Daoy (cell line): ENCODE measurements at regions not wholly inside any gene's neighbourhood (a gene's known extent, or its start where the extent isn't known, plus 50 kb on each side); places are given as distances from the start of the nearest gene placed in this dataset.

Source experiments
- DNase-seq: peaks from one replicate; pipeline ENCODE4 v3.0.0-alpha.2; 2015; ENCODE audit warnings: low read depth

DNA sequence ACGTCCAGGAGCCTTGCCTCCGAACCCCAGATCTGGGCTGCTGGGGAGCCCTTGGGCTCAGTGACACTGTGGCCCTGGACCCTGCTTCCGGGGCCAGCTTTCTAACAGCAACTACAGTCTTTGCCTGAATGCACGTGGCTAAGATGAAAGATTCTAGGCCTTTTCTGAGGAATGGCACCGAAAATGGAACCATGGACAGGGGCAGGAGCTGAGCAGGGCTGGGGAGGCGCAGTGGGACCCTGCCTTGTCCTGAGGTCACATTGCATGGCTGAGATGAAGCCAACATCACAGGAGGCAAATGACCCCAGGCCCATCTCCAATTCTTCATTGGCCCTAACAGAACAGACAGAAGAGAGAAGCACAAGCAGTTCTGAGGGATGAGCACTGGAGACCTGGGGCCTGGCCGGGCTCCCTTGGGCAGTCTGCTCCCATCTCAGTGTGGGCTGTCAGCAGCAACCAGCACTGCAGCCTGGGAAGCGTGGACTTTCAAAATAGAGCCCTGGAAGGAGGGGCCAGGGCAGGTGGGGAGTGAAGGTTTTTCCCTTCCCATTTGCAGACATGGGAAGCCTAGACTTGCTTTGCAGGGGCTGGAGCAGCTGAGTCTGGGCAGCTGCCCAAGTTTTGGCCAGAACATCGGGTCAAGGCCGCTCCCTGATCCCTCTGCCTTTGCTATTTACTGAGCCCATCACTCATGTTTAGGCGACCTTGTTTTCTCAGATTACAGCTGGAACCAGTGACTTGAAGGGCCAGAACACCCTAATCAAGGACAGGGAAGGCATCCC, 114.4 kb upstream of the TCERG1L start:
- DNase-seq: no peak

DNA sequence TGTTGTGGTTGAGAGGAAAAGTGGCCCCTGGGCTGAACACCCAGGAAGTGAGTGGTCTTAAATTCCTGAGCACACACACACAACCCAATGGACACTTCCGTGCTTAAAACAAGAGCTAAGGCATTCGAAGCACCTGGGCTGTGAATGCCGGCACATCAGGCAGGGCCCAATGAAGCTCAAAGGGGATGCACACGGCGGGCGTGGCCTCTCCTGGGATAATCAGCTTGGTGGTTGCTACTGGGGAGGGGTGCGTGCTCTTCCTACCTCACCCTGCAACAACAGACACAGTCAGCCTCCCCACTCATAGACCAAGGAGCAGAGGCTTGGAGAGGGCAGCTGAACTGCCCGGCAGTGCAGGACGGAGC, 115.0 kb upstream of the TCERG1L start:
- DNase-seq: no peak

DNA sequence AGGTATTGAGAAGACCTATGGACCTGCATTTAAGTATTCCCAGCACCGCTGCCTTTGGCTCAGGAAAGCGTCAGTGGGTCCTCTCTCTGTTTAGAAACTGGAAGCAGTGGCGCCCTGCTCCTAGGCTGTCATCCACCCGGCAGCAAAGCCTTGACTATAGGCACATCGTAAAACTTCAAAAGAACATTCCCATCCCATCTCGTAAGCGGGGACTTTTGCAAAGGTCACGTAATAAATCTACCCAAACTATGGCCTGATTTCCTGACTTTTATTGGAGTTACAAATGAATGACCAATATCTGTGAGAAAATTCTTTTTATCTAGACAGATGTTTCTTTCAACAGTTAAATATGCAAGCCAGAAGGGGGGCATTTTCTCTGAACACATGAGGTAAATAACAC, 115.8 kb upstream of the TCERG1L start:
- DNase-seq: no peak

DNA sequence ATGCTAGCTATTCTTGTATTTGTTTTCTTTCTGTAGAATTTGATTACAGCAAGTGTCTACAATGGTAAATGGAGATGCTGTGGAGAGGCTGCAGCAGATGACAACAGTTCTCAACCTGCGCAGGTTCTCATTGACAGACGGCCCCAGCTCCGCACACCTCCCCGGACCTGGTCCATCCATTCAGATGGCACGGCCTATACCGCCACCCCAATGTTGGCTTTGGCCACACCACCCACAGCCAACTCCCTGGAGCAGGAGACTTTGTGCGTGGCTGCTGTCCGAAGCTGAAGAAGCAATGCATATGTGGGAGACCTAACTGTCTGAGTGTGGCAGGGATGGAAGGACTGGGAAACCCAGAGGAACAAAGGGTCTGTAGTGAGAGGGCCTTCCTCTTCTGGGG, 116.4 kb upstream of the TCERG1L start:
- DNase-seq: no peak

DNA sequence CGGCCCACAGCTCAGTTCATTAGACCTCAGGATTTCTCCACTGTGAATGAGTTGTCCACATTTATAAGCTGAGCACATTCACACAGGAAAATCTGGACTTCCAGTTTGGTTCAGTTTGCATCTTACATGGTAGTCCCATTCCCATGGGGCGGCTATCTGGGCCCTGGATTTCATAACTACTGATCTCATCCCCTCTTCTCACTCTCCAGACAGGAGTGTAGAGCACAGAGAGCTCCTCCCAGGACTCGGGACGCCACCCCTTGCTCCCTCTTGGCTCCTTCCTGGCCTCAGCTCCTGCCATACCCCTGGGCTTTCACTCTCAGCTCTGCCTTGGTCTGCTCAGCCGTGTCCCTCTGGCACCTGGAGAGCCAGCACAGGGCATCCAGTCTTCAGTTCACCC, 117.6 kb upstream of the TCERG1L start:
- no peak for DNase-seq

DNA sequence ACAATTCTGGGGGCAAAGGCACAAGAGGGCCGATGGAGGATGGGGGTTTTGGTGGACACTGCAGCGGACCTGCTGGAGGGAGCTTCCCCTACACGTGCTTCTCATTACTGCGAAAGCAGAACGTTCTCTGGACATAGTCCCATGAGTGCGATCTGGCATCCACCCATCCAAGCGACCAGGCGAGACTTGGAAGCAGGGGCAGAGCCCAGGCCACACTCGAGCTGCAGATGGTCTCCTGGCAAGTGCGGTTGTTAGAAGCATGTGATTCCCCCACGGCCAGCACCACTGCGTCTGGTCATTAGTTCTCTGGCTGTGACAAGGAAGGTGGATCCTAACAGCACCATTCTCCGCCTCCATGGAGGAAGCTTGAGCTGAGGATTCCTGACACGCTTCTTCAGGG, 118.4 kb upstream of the TCERG1L start:
- no peak for DNase-seq

DNA sequence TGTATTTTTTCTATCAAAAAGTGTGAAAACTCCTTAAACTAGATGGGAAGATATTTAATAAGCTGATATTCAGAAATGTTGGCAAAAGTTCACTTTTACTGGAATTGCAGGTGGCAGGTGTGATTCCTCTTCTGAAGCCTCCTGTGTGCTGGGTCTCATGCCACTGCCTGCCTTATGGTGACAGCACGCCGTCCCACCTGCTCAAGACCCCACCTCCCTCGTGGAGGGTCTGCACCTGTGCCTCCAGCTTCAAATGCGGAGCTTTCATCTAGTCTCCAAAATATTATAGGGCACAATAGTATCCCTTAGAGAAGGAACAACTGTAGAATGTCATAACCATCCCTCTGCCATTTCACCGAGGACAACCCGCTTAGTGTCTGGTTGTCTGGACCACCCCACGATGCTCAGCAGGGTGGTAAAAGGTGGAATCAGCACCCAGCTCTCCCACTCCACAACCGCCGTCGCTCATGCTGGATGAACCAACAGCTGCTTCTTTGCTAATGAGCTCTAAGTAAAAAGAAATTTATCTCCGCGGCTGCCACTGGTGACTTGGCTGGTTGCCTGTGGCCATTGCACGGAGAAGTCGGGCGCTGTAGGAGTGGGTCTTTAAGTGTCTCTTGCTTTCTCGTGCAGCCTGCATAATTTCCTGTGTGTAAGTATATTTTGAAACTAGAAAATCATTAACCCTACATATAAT, 119.3 kb upstream of the TCERG1L start:
- no peak for DNase-seq

DNA sequence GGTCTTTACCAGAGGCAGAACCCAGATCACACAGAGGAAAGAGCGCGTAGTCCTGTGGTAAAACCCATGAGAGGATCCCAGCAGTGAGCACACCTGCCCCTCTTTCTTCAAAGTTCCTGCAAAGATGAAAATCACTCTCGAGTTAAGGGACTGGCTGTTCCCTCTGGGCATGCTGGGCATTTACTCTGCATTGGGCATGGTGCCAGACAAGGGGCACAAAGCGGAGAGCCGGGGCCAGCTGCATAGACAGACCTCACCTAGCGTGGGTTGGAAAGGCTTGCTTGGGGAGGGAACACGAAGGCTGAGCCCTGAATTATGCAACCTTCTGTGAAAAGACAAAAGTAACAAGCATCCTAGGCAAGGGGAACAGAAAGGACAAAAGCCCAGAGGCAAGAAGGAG, 120.0 kb upstream of the TCERG1L start:
- DNase-seq: no peak

DNA sequence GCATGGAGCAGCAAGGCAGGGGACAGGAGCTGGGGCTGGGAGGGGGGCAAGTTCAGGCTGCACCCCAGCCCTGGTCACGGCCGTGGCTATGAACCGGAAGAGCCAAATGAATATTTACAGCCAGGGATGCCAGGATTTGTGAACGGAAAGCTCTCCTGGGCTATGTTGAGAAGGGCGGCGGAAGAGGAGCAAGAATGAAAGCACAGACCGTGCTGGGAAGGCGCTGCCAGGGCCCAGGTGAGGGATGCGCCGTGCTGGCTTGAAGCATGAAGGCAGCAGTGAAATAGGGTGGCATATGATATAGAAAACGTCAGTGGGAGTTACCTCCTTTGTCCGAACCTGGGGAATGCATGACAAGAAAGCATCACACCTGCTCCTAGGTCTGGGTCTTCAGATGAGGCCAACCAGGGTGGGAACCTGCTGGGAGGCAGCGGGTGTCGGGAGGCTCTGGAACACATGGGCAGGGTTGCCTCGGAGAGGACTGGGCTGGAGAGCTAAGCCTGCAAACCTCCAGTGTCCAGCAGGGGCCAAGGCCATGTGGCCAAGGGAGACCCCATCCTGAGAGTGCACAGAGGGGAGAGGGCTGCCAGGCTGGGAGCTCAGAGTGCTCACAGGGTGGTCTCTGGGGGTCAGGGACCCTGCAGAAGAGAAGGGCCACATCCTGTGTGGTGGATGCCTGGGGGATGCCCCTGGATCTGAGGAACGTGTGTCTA, 120.6 kb upstream of the TCERG1L start:
- DNase-seq: no peak

DNA sequence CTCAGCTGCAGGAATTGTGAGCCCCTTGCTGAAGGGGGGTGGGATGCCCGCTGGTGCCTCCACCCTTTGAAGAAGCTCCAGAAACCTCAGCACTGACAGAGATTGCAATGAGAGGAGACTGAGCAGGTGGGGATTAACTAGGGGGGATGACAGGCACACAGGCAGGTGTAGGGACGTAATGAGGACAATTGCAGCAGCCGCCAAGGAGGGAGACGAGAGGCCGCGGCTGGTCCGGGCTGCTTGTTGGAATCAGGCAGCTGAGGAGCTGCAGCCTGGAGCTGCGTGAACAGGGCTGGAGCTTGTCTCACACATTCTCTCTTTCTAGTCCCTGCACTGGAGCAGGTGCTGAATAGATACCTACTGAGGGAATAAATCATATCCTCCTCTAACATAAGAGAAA, 122.0 kb upstream of the TCERG1L start:
- DNase-seq: no peak

DNA sequence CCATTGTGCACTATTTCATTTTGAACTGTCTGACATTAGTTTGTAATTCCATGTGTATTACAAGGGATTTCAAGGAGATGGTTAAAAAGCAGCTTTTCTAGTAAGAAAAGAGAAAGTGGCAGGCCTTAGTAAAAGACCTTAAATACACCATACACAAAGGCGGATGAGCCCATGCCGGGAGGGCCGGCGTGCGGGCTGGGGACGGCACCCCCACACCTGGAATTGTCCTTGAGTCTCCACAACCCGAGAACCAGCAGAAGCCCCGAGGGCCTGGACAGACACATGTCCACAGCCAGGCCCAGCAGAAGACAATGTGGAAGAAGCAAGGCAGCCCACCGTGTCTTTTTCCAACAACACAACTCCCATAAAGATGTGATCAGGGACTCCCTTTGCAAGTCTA, 123.7 kb upstream of the TCERG1L start:
- no peak for DNase-seq

DNA sequence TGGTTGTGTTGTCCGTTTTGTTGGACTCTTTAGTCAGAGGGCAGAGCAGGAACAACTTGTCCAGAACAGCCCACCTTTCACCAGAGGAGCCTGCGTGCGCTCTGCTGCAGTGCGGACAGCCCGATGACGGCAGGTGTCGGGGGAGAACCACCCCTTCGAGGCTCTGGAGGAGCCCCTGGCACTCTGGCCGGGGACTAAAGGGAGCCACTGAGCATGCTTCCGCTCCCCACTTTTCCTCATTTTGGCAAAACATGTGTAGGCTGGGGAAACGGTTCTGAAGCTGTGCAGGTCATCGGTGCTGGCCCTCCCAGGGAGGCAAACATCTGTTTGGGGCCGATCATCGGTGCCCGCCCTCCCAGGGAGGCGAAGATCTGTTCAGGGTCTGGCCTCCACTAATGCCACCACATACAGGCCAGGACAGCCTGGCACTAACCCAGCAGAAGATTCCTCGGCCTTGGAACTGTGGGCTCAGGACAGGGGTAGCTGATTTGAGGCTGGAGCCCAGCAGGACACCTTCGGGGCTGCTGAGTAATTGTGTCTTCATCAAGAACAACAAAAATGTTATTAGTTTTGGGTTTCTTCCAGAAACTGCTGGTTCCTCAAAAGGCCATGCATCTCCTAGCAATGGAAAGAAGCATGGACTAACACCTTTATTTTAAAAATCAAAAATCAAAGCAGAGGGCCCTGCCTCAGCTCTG, 124.4 kb upstream of the TCERG1L start:
- peak; percentile 70 for DNase-seq

DNA sequence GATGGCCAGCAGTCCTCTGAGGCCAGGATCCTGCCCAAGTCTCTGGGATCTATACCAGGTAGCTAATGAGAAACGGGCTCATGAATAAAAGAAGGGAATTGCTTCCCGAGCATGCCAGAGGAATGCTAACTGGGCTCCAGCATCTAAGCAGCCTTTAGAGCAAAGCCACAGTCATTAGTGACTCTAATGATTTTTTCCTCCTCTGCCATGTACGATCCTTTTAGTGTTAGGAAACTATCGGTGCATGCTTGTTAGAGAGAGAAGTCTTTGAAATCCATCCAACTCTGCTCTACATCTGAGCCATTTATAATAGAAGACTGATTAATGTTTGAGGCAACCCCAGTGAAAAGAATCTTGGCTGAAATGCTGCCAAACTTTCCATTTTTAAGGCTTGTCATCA, 124.9 kb upstream of the TCERG1L start:
- DNase-seq: peak; percentile 33

DNA sequence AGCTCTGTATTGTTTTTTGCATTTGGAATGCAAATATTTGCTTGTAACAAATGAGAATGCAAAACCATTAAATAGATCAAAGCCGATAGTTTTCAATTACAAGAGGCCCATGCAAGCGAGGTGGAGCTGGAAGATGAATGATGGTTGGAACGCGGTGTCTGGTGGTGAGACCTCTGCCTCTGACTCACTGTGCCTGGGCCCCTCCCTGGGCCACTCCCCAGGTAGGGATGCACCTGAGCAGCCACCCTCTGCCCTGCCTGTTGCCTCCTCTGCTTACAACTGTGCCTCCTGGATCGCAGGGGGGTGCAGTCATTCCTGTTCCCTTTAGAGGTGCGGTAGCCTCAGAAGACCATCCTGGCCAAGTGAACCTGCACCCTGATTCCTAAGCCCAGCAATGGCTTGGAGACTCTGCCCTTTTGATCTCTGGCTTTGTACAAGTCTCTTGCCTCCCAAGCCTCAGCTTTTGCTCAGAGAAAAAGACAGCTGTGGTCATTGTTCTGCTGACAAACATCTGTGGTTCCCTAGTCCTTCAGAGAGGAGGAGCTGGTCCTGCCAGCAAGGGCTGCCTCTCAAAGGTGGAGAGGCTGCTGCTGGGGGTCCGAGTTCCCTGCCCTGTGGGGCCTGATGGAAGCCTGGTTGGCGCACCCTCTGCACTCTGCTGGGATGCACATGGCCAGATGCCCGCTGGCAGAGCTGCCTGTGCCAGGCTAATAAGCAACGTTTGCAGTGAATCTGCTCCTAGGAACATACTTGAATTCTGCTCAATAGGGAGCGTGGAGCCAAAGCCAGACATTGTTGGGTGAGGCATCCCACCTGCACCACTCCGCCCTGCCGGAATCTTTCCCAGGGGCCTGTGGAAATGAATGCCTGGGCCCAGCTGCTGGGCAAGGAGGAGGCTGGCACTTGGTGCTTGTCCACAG, 126.3 kb upstream of the TCERG1L start:
- no peak for DNase-seq

DNA sequence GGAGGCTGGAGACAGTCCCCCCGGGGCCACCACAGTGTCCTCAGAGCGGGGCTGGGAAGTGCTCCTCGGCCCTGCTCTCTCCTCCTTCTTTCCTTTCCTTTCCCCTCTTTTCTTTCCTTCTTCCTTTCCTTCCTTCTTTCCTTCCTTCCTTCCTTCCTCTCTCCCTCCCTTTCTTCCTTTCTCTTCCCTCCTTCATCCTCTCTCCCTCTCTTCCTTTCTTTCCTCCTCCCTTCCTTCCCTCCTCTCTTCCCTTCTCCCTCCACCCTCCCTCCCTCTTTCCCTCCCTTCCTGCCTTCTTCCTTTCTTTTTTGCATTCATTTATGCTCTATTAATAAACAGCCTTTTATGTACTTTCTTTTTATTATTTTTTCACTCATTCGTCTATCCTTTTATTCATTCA, 127.1 kb upstream of the TCERG1L start:
- no peak for DNase-seq

DNA sequence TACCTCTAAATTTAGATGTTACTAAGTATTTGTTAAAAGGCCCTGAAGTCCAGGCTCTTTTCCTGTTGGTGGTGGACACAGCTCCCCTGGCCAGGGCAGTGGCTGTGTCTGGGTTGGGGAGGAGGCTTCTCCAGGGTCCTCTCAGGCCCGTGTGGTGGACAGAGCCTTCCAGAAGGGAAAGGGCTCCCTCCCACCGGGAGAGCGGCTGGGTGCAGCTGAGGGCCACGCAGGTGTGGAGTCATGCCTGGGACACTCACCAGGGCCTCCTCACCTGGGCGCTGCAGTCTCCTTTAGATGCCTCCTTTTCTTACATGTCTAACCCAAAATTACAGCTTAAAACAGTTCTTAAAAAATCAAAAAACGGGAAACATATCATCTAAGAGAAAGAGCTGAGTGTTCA, 128.2 kb upstream of the TCERG1L start:
- no peak for DNase-seq

DNA sequence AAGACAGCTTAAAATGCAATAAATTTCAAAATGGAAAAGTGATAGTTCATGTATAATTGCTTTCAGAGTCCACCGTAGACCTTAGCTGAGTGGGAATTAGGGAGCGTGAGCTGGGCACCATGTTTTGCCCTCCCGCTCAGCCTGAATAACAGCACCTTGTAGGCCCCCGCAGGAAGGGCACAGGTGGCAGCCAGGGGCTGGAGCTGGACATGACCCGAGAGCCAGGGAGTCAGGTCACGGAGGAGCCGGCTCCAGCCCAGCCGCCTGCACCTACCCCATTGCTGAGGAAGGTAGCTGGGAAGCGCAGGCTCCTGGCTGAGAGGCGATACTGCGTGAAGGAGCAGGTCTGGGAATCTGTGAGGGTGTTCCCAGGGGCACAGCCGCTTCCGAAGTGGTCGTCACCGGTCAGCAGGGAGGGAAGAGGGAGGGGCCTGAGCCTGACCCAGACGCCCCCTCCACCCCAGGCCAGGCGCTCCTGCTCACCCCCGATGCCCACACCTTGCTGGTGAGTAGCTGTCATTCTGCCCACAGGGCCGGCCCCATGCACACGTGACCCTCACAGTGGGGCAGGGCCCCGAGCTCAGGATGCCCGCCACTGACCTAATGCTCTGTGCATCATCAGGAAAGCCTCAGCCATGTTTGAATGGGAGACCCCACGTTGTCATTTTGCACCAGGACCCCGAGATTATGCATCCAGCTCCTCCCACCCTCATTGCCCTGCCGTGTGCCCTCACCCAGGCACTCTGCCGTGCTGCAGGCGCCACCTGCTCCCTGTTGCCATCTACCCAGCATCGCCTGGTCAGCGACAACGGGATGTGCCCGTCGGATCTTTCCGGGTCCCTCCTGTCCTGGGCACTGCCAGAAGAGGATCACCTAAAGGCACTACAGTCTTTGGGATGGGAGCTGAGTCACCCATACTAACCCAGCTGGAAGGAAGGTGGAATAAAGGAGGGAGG, 129.2 kb upstream of the TCERG1L start:
- no peak for DNase-seq

DNA sequence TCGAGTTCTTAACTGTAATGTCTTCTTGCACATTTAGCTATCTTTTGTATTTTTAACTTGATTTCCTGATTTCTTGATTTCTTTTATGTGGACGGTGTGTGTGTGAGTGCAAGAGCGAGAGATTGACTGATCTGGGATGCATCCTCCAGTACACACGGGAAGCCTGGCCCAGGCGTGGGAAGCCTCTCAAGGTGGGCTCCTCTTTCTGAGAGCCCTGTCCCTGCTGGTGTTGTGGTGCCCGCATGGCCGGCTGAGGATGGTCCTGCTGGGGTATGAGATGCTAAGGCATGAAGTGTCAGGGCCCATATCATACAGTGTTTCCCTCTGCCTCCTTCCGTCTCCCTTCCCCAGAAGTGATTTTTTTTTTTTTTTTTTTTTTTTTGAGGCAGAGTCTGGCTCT, 130.8 kb upstream of the TCERG1L start:
- no peak for DNase-seq

DNA sequence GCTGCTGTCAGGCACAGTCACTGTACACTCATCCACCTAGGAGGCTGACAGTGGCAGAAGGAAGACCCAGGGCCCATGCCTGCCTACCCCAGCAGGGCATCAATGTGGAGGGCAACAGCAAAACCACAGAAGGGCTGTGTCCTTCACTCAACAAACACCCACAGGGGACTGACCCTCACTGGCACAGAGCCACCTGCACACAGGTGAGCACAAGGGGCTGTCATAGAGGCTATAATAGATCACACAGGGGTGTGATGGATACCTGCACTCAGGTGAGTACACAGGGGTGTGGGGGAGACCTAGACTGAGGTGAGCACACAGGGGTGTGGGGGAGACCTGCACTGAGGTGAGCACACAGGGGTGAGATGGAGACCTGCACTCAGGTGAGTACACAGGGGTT, 132.8 kb upstream of the TCERG1L start:
- DNase-seq: no peak

DNA sequence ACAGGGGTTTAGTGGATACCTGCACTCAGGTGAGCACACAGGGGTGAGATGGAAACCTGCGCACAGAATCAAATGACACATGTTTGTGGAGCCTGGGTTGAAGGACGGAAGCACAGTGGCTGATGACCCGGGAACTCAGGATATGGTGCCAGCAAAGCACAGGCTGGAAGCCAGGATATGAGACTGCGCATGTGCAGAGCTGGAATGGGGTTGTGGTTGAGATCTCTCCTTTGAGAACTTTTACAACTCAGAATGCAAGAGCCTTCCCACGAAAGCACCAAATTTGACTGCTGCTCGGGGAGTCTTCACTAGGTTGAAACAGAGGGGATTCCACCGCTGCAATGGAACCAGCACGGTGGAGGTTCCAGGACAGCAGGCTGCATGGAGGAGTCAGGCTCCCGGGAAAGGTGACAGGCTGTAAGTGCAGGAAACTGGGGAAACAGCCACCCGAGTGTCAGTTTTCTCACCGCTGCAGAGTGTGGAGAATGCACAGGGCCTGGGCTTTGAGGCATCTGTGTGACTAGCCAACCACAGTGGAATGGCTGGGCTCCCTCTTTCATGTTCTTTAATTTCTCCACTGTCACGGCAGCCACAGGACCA, 133.4 kb upstream of the TCERG1L start:
- DNase-seq: peak; percentile 30
